ENCODE measurements at regions not wholly inside any gene's neighbourhood (a gene's known extent, or its start where the extent isn't known, plus 50 kb on each side); places are given as distances from the start of the nearest gene placed in this dataset.

GRCh38 chr21:25118648-25119047 lies 488.6 kb downstream of the MRPL39 start:
- no peak overlapping the region for H3K9ac ChIP-seq
- H3F3A ChIP-seq (ENCODE audit: insufficient read depth), result no peaks in the 10 kb centered on the region
- no peaks in the 10 kb centered on the region for H3K36me3 ChIP-seq (ENCODE audit: low read depth)
- TF ChIP-seq EZH2phosphoT487 (IDR thresholded peaks at IDR 0.05; ENCODE audit: insufficient read depth, low read depth), result no peak
- TF ChIP-seq EZH2 (IDR thresholded peaks at IDR 0.05; ENCODE audit: insufficient read depth, poor library complexity, severe bottlenecking), result no peak
- 44 to 56% methylated on average over 13 of the region's 13 CpGs for WGBS, 2 experiments (ENCODE audit: low coverage in 1 of 2, low lambda C conversion rate in 2 of 2, missing lambda C conversion rate in 2 of 2)
- in situ Hi-C loops (cut with MboI), result no loop called here
- no peak overlapping the region for H3K4me2 ChIP-seq (ENCODE audit: unreplicated experiment)
- H4K20me1 ChIP-seq (ENCODE audit: insufficient read depth), result no peaks in the 10 kb centered on the region
- H3K79me2 ChIP-seq (ENCODE audit: insufficient read depth), result no peaks in the 10 kb centered on the region
- no peak overlapping the region for H3K27ac ChIP-seq
- H3K4me3 ChIP-seq, result no peak overlapping the region
- no peaks in the 10 kb centered on the region for H3K27me3 ChIP-seq (replicated peaks; ENCODE audit: insufficient read depth)
- no peaks in the 10 kb centered on the region for H3K4me1 ChIP-seq (ENCODE audit: insufficient read depth)
- no peaks in the 10 kb centered on the region for H3K9me2 ChIP-seq (ENCODE audit: insufficient read depth)
- no peak overlapping the region for H2AFZ ChIP-seq
- H3K9me3 ChIP-seq (ENCODE audit: low read depth), result no peaks in the 10 kb centered on the region
- DNase-seq, result no peak

- in situ Hi-C loops (cut with MboI), result no loop called here
- no peak for DNase-seq
- H3K4me3 ChIP-seq, result no peak overlapping the region
- H3F3A ChIP-seq (ENCODE audit: insufficient read depth), result no peaks in the 10 kb centered on the region
- H3K27me3 ChIP-seq (replicated peaks; ENCODE audit: insufficient read depth), result no peaks in the 10 kb centered on the region
- no peak overlapping the region for H2AFZ ChIP-seq
- no peak overlapping the region for H3K9ac ChIP-seq
- H3K9me3 ChIP-seq (ENCODE audit: low read depth), result no peaks in the 10 kb centered on the region
- H3K4me2 ChIP-seq (ENCODE audit: unreplicated experiment), result no peak overlapping the region
- no peaks in the 10 kb centered on the region for H3K79me2 ChIP-seq (ENCODE audit: insufficient read depth)
- H3K36me3 ChIP-seq (ENCODE audit: low read depth), result no peaks in the 10 kb centered on the region
- no peak for TF ChIP-seq EZH2 (IDR thresholded peaks at IDR 0.05; ENCODE audit: insufficient read depth, poor library complexity, severe bottlenecking)
- no peak for TF ChIP-seq EZH2phosphoT487 (IDR thresholded peaks at IDR 0.05; ENCODE audit: insufficient read depth, low read depth)
- no peaks in the 10 kb centered on the region for H3K9me2 ChIP-seq (ENCODE audit: insufficient read depth)
- WGBS, 2 experiments (ENCODE audit: low coverage in 1 of 2, low lambda C conversion rate in 2 of 2, missing lambda C conversion rate in 2 of 2), result 0% methylated on average over 1 of the region's 1 CpG
- H4K20me1 ChIP-seq (ENCODE audit: insufficient read depth), result no peaks in the 10 kb centered on the region
- no peak overlapping the region for H3K27ac ChIP-seq
- H3K4me1 ChIP-seq (ENCODE audit: insufficient read depth), result no peaks in the 10 kb centered on the region
Observed at GRCh38 chr21:25115021-25115420, 492.3 kb downstream of the MRPL39 start.

DNA sequence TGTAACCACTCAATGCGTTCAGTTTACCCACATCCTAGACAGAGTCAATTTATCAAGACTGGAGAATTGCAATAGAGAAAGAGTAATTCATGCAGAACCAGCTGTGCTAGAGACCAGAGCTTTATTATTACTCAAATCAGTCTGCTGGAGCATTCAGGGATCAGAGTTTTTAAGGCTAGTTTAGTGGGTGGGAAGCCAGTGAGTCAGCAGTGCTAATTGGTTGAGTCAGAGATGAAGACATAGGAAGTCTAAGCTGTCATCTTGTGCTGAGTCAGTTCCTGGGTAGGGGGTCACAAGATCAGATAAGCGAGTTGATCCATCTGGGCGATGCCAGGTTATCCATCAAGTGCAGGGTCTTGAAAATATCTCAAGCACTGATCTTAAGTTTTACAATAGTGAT lies 499.6 kb downstream of the MRPL39 start:
- in situ Hi-C loops (cut with MboI), result no loop called here
- no peaks in the 10 kb centered on the region for H3K9me3 ChIP-seq (ENCODE audit: low read depth)
- no peaks in the 10 kb centered on the region for H3K27me3 ChIP-seq (replicated peaks; ENCODE audit: insufficient read depth)
- no peak for TF ChIP-seq EZH2phosphoT487 (IDR thresholded peaks at IDR 0.05; ENCODE audit: insufficient read depth, low read depth)
- no peak for TF ChIP-seq EZH2 (IDR thresholded peaks at IDR 0.05; ENCODE audit: insufficient read depth, poor library complexity, severe bottlenecking)
- H4K20me1 ChIP-seq (ENCODE audit: insufficient read depth), result no peaks in the 10 kb centered on the region
- no peak overlapping the region for H3K4me2 ChIP-seq (ENCODE audit: unreplicated experiment)
- no peaks in the 10 kb centered on the region for H3F3A ChIP-seq (ENCODE audit: insufficient read depth)
- no peak overlapping the region for H3K9ac ChIP-seq
- H3K27ac ChIP-seq, result no peak overlapping the region
- H2AFZ ChIP-seq, result no peak overlapping the region
- H3K4me3 ChIP-seq, result no peak overlapping the region
- DNase-seq, result peak; percentile 61
- H3K9me2 ChIP-seq (ENCODE audit: insufficient read depth), result no peaks in the 10 kb centered on the region
- WGBS, 2 experiments (ENCODE audit: low coverage in 1 of 2, low lambda C conversion rate in 2 of 2, missing lambda C conversion rate in 2 of 2), result 32 to 62% methylated on average over 3 of the region's 3 CpGs
- H3K79me2 ChIP-seq (ENCODE audit: insufficient read depth), result no peaks in the 10 kb centered on the region
- H3K36me3 ChIP-seq (ENCODE audit: low read depth), result no peaks in the 10 kb centered on the region
- no peaks in the 10 kb centered on the region for H3K4me1 ChIP-seq (ENCODE audit: insufficient read depth)

DNA sequence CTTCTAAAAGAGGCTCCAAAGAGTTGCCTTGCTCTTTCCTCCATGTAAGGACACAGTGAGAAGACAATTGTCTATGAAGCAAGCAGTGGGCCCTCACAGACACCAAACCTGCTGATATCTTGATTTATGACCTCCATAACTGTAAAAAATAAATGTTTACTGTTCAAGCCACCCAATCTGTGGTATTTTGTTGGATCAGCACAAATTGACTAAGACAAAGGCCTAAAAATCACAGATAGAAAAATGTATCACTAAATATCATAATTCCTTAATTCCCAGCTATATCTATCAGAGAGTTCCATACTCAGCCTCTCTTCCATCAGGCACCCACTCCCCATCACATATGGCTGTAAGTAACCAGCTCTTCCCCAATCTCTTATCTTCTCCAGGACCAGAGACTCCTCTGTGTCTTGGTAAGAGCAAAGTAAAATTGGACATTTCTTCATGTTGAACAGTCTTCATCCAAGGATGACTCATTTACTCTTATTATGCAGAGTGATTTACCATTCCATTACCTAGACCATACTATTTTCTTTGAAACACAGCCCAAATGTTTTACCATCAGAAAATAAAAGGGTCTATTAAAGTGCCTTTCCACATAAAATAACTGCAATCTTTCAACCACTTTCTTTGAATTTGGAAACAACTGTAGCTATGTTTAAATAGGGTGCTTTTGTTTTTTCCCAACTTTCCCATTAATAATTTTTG lies 503.6 kb downstream of the MRPL39 start:
- DNase-seq, result no peak
- no peak for TF ChIP-seq EZH2phosphoT487 (IDR thresholded peaks at IDR 0.05; ENCODE audit: insufficient read depth, low read depth)
- TF ChIP-seq EZH2 (IDR thresholded peaks at IDR 0.05; ENCODE audit: insufficient read depth, poor library complexity, severe bottlenecking), result no peak
- Histone ChIP-seq H3K4me1 (ENCODE audit: insufficient read depth) (no peaks in the 10 kb centered on the region), H3K4me3 (no peak overlapping the region), H3K27me3 (replicated peaks; ENCODE audit: insufficient read depth) (no peaks in the 10 kb centered on the region), H3K4me2 (ENCODE audit: unreplicated experiment) (no peak overlapping the region), H3F3A (ENCODE audit: insufficient read depth) (no peaks in the 10 kb centered on the region), H2AFZ (no peak overlapping the region), H3K9me2 (ENCODE audit: insufficient read depth) (no peaks in the 10 kb centered on the region), H4K20me1 (ENCODE audit: insufficient read depth) (no peaks in the 10 kb centered on the region), H3K9ac (no peak overlapping the region), H3K27ac (no peak overlapping the region), H3K79me2 (ENCODE audit: insufficient read depth) (no peaks in the 10 kb centered on the region), H3K36me3 (ENCODE audit: low read depth) (no peaks in the 10 kb centered on the region), H3K9me3 (ENCODE audit: low read depth) (no peaks in the 10 kb centered on the region)
- in situ Hi-C loops (cut with MboI), result no loop called here

GRCh38 chr21:25097648-25098047 lies 509.6 kb downstream of the MRPL39 start:
- Histone ChIP-seq H3K79me2 (ENCODE audit: insufficient read depth) (no peaks in the 10 kb centered on the region), H3K9ac (no peak overlapping the region), H3F3A (ENCODE audit: insufficient read depth) (no peaks in the 10 kb centered on the region), H2AFZ (no peak overlapping the region), H3K36me3 (ENCODE audit: low read depth) (no peaks in the 10 kb centered on the region), H3K4me2 (ENCODE audit: unreplicated experiment) (no peak overlapping the region), H3K9me3 (ENCODE audit: low read depth) (no peaks in the 10 kb centered on the region), H3K27me3 (replicated peaks; ENCODE audit: insufficient read depth) (no peaks in the 10 kb centered on the region), H4K20me1 (ENCODE audit: insufficient read depth) (no peaks in the 10 kb centered on the region), H3K27ac (no peak overlapping the region), H3K4me1 (ENCODE audit: insufficient read depth) (no peaks in the 10 kb centered on the region), H3K4me3 (no peak overlapping the region), H3K9me2 (ENCODE audit: insufficient read depth) (no peaks in the 10 kb centered on the region)
- no peak for TF ChIP-seq EZH2 (IDR thresholded peaks at IDR 0.05; ENCODE audit: insufficient read depth, poor library complexity, severe bottlenecking)
- no peak for TF ChIP-seq EZH2phosphoT487 (IDR thresholded peaks at IDR 0.05; ENCODE audit: insufficient read depth, low read depth)
- no peak for DNase-seq
- in situ Hi-C loops (cut with MboI), result no loop called here
- WGBS, 2 experiments (ENCODE audit: low coverage in 1 of 2, low lambda C conversion rate in 2 of 2, missing lambda C conversion rate in 2 of 2), result 32 to 39% methylated on average over 2 of the region's 2 CpGs

Measured in GM23248 (cell line).